ENCODE measurements at regions not wholly inside any gene's neighbourhood (a gene's known extent, or its start where the extent isn't known, plus 50 kb on each side); places are given as distances from the start of the nearest gene placed in this dataset.
A peak's percentile ranks its signal among the peaks of the same experiment; 100 is the strongest.
"Not testable (repeated sequence)": the region's sequence is repeated elsewhere in the genome, so short reads cannot be mapped to it uniquely, and the experiment has no call there.

DNA sequence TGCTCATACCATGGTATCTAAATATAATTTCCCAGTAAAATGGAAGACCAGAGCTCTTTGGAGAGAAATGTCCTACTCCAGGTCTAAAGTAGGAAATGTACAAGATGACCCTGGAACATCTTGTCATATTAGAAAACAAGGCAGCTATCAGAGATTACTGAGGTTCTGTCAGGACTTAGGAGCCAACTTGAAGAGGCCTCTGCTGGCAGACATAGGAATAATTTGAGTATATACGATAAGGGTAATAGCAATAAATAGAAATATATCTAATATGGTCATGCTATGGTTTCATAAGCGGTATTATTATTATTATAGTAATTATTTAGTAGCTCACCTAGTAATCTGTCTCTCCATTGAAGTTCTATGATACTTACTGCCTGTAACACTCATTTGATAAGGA is 224.2 kb downstream of the SOX2 start:
- 16 to 100% (median 82%) methylated on average over 1 to 2 of the region's 2 CpGs for WGBS, 10 experiments
- Histone ChIP-seq H3K4me3 (no peak overlapping the region), H3K27ac (no peak overlapping the region), H3K4me1 (replicated peaks in 1 of 2) (peaks cover 0 to 2% of the 10 kb centered on the region in 2 donors)
- in situ Hi-C loops (cut with MboI; ENCODE audit: low pct_unique_long_range_greater_than_20kb in 2 of 9, low sequenced_read_pairs in 9 of 9, unreplicated experiment in 9 of 9) = no loop called here
- ATAC-seq (replicated peaks in 6 of 8) = no peak

DNA sequence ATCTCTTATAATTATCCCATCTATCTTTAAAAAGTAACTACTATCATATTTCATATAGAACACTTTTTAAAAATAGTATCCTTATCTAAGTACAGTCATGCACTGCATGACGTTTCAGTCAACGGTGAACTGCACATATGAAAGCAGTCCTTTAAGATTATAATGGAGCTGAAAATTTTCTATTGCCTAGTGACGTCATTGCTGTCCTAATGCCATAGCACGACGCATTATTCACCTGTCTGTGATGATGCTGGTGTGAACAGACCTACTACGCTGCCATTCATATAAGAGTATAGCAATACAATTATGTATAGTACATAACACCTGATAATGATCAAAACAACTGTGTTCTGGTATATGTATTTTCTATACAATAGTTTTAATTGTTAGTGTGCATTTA is 225.0 kb downstream of the SOX2 start:
- WGBS, 10 experiments = 21 to 100% (median 91%) methylated on average over 1 to 6 of the region's 6 CpGs; no CpG with 5 or more reads in 1 of the 10 experiments
- in situ Hi-C loops (cut with MboI; ENCODE audit: low pct_unique_long_range_greater_than_20kb in 2 of 9, low sequenced_read_pairs in 9 of 9, unreplicated experiment in 9 of 9) = no loop called here
- Histone ChIP-seq H3K27ac (no peak overlapping the region), H3K4me3 (no peak overlapping the region), H3K4me1 (replicated peaks in 1 of 2) (peaks cover 0 to 8% of the 10 kb centered on the region in 2 donors)
- ATAC-seq (replicated peaks in 6 of 8) = no peak

DNA sequence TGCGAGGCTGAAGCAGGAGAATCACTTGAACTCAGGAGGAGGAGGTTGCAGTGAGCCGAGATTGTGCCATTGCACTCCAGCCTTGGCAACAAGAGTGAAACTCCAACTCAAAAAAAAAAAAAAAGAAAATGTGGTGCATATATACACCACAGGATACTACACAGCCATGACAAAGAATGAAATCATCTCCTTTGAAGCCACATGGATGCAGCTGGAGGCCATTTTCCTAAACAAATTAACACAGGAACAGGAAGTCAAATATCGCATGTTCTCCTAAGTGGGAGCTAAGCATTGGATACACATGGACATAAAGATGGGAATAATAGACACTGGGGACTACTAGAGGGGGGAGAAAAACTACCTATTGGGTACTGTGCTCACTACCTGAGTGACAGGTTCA is 226.9 kb downstream of the SOX2 start:
- H3K4me1 ChIP-seq (replicated peaks in 1 of 2); in situ Hi-C loops (cut with MboI; ENCODE audit: low pct_unique_long_range_greater_than_20kb in 2 of 9, low sequenced_read_pairs in 9 of 9, unreplicated experiment in 9 of 9); ATAC-seq (replicated peaks in 6 of 8); H3K4me3 ChIP-seq; H3K27ac ChIP-seq: not testable (repeated sequence)
- 17 to 100% (median 88%) methylated on average over 1 to 3 of the region's 3 CpGs; no CpG with 5 or more reads in 6 of the 10 experiments for WGBS, 10 experiments

DNA sequence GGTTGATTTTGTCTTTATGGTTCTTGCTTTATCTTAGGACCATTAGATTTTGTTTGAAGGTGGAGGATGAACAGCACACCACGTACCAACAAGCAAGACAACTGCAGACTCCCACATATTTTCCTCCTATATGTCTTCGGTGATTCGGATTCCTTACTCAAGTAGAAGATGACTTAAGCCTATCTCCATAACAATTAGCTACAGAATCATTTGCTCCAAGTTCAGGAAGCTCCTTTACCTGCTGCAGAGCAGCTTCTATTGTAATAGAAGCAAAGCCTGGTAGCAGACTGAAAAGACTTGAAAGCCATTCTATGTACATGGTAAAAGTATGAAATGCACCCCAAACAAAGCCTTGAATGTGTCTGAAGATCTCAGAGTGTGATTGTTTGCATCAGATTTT is 229.0 kb downstream of the SOX2 start:
- ATAC-seq (replicated peaks in 6 of 8) = no peak
- no peak overlapping the region for H3K4me3 ChIP-seq
- in situ Hi-C loops (cut with MboI; ENCODE audit: low pct_unique_long_range_greater_than_20kb in 2 of 9, low sequenced_read_pairs in 9 of 9, unreplicated experiment in 9 of 9) = no loop called here
- peaks cover 0 to 8% of the 10 kb centered on the region in 2 donors for H3K4me1 ChIP-seq (replicated peaks in 1 of 2)
- no peak overlapping the region for H3K27ac ChIP-seq
- WGBS, 10 experiments = 20 to 49% (median 44%) methylated on average over 2 to 3 of the region's 3 CpGs; no CpG with 5 or more reads in 4 of the 10 experiments

- peaks cover 0 to 8% of the 10 kb centered on the region in 2 donors for H3K4me1 ChIP-seq (replicated peaks in 1 of 2)
- in situ Hi-C loops (cut with MboI; ENCODE audit: low pct_unique_long_range_greater_than_20kb in 2 of 9, low sequenced_read_pairs in 9 of 9, unreplicated experiment in 9 of 9) = no loop called here
- no peak overlapping the region for H3K4me3 ChIP-seq
- H3K27ac ChIP-seq = no peak overlapping the region
- WGBS, 10 experiments = 0 to 37% (median 19%) methylated on average over 1 to 5 of the region's 5 CpGs; no CpG with 5 or more reads in 3 of the 10 experiments
- peak in 1 of 8 experiments; percentile 72 for ATAC-seq (replicated peaks in 6 of 8)
These were observed 229.5 kb downstream of the SOX2 start for GRCh38 chr3:181941250-181941649.

GRCh38 chr3:181943285-181943684 is 231.6 kb downstream of the SOX2 start:
- Histone ChIP-seq H3K4me3 (no peak overlapping the region), H3K4me1 (replicated peaks in 1 of 2) (peaks cover 0 to 8% of the 10 kb centered on the region in 2 donors), H3K27ac (no peak overlapping the region)
- 0 to 80% (median 31%) methylated on average over 1 to 6 of the region's 6 CpGs; no CpG with 5 or more reads in 2 of the 10 experiments for WGBS, 10 experiments
- no peak for ATAC-seq (replicated peaks in 6 of 8)
- in situ Hi-C loops (cut with MboI; ENCODE audit: low pct_unique_long_range_greater_than_20kb in 2 of 9, low sequenced_read_pairs in 9 of 9, unreplicated experiment in 9 of 9) = no loop called here

DNA sequence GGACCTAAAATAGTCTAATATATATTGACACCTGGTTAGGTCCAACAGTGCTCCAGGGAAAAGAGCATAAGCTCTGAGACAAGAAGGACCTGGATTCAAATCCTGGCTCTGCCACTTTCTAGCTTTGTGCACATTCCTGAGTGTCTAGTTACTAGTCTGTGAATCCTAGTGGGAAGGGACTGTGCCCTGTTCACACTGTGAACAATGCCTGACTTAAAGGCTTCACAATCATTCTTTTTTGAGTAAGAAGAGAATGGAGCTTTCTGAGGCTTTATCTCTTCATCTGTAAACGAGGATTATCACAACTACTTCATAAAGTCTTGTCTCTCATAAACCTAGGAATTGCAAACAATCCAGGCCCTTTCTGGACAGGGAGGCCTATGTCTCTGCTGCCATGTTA is 235.9 kb downstream of the SOX2 start:
- Histone ChIP-seq H3K27ac (no peak overlapping the region), H3K4me1 (replicated peaks in 1 of 2) (peaks cover 0 to 3% of the 10 kb centered on the region in 2 donors), H3K4me3 (no peak overlapping the region)
- ATAC-seq (replicated peaks in 6 of 8) = no peak
- in situ Hi-C loops (cut with MboI; ENCODE audit: low pct_unique_long_range_greater_than_20kb in 2 of 9, low sequenced_read_pairs in 9 of 9, unreplicated experiment in 9 of 9) = no loop called here
- 0 to 89% (median 0%) methylated on average over 1 of the region's 1 CpG; no CpG with 5 or more reads in 3 of the 10 experiments for WGBS, 10 experiments

DNA sequence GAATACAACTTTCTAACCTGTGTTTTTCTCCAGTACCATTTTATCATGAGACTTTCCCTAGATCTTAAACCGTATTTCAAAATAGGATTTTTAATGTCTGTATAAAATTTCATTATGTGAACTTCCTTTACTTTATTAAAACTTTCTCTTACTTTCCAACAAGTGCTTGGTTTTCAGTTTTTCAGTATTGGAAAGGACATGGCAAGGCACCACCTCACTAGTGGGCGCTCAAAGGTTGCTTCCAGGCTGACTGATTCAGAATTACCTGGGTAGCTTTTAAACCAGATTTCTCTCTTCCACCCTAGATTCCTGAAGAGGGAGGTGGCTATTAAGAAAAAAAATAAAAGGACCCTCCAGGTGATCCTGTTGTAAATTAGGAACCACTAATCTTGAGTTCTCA is 236.6 kb downstream of the SOX2 start:
- Histone ChIP-seq H3K4me3 (no peak overlapping the region), H3K27ac (no peak overlapping the region), H3K4me1 (replicated peaks in 1 of 2) (peaks cover 0 to 3% of the 10 kb centered on the region in 2 donors)
- in situ Hi-C loops (cut with MboI; ENCODE audit: low pct_unique_long_range_greater_than_20kb in 2 of 9, low sequenced_read_pairs in 9 of 9, unreplicated experiment in 9 of 9) = no loop called here
- 4 to 100% (median 75%) methylated on average over 1 to 2 of the region's 2 CpGs for WGBS, 10 experiments
- no peak for ATAC-seq (replicated peaks in 6 of 8)

- Histone ChIP-seq H3K4me1 (replicated peaks in 1 of 2) (peaks cover 0 to 6% of the 10 kb centered on the region in 2 donors), H3K27ac (no peak overlapping the region), H3K4me3 (no peak overlapping the region)
- 0 to 100% (median 91%) methylated on average over 1 to 5 of the region's 5 CpGs; no CpG with 5 or more reads in 2 of the 10 experiments for WGBS, 10 experiments
- no peak for ATAC-seq (replicated peaks in 6 of 8)
- in situ Hi-C loops (cut with MboI; ENCODE audit: low pct_unique_long_range_greater_than_20kb in 2 of 9, low sequenced_read_pairs in 9 of 9, unreplicated experiment in 9 of 9) = no loop called here
These were observed 240.5 kb downstream of the SOX2 start for GRCh38 chr3:181952221-181952620.

DNA sequence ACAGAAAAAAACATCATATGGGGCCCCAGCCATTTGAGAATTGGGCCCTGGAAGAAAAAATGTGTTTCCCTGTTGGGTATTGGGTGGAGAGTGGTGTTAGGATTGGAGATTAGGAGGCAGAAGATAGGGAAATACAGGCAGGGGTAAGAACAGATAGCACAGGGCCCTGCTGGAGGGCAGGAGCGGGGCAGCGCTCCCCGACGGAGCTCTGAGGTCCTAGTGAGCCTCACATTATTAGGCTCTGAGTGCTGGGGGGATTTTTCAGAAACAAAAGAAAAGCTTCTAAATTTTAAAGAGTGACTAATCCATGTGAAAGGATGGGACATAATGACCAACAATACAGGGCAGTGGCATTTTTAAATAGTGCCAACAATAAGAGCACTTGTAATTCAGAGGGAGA is 241.2 kb downstream of the SOX2 start:
- in situ Hi-C loops (cut with MboI; ENCODE audit: low pct_unique_long_range_greater_than_20kb in 2 of 9, low sequenced_read_pairs in 9 of 9, unreplicated experiment in 9 of 9) = no loop called here
- no peak overlapping the region for H3K27ac ChIP-seq
- H3K4me1 ChIP-seq (replicated peaks in 1 of 2) = peaks cover 0 to 6% of the 10 kb centered on the region in 2 donors
- peak in 4 of 8 experiments; percentile 32 to 74 (median 61) for ATAC-seq (replicated peaks in 6 of 8)
- WGBS, 10 experiments = 0 to 72% (median 65%) methylated on average over 4 of the region's 4 CpGs; no CpG with 5 or more reads in 4 of the 10 experiments
- H3K4me3 ChIP-seq = no peak overlapping the region

GRCh38 chr3:181955566-181955965 is 243.8 kb downstream of the SOX2 start:
- 0 to 100% (median 86%) methylated on average over 1 to 2 of the region's 2 CpGs; no CpG with 5 or more reads in 3 of the 10 experiments for WGBS, 10 experiments
- ATAC-seq (replicated peaks in 6 of 8) = no peak

DNA sequence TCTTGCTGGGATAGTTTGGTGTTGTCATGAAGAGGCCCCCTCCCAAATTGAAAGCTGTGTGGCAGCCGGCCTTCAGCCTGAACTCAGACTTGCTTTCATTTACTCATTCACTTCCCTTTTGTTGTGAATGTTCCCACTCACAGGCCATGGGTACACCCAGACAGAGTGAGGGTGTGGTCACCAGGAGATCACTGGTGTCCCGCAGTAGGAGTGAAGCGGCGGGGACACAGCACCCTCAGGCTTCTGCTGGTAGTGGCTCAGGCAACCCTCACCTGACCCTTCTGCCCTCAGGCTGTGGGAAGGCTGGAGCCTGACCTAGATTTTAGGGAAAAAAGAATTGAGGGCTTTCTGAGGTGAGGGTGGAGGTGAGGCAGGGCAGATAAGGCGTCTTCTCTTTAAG is 244.4 kb downstream of the SOX2 start:
- H3K4me1 ChIP-seq (replicated peaks in 1 of 2) = peaks cover 0 to 2% of the 10 kb centered on the region in 2 donors
- 6 to 100% (median 87%) methylated on average over 1 to 4 of the region's 5 CpGs; no CpG with 5 or more reads in 3 of the 10 experiments for WGBS, 10 experiments
- H3K4me3 ChIP-seq = no peak overlapping the region
- no peak for ATAC-seq (replicated peaks in 6 of 8)
- H3K27ac ChIP-seq = no peak overlapping the region
- in situ Hi-C loops (cut with MboI; ENCODE audit: low pct_unique_long_range_greater_than_20kb in 2 of 9, low sequenced_read_pairs in 9 of 9, unreplicated experiment in 9 of 9) = no loop called here

More at GRCh38 chr3:181955566-181955965, 243.8 kb downstream of the SOX2 start:
- in situ Hi-C loops (cut with MboI; ENCODE audit: low pct_unique_long_range_greater_than_20kb in 2 of 9, low sequenced_read_pairs in 9 of 9, unreplicated experiment in 9 of 9) = no loop called here
- H3K4me3 ChIP-seq = no peak overlapping the region
- no peak overlapping the region for H3K27ac ChIP-seq
- peaks cover 0 to 2% of the 10 kb centered on the region in 2 donors for H3K4me1 ChIP-seq (replicated peaks in 1 of 2)

DNA sequence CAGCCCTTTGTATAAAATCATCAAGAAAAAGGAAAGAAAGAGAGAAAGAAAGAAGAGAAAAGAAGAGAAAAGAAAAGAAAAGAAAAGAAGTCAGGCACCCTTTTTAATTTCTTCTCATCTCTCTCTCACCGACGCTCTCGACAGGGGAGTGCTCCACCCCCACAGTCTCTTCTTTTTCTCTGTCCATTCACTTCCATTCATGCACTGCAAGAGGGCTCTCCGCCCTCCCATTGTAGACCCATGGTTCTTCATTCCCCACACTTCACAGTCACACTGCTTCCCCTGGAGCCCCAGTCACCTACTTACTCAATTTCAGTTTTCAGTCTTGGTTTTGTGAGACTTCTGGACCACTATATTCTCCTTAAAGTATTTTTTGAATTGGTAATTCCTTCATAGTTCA is 254.7 kb downstream of the SOX2 start:
- H3K27ac ChIP-seq = no peak overlapping the region
- peak in 5 of 8 experiments; percentile 63 to 73 (median 67) for ATAC-seq (replicated peaks in 6 of 8)

DNA sequence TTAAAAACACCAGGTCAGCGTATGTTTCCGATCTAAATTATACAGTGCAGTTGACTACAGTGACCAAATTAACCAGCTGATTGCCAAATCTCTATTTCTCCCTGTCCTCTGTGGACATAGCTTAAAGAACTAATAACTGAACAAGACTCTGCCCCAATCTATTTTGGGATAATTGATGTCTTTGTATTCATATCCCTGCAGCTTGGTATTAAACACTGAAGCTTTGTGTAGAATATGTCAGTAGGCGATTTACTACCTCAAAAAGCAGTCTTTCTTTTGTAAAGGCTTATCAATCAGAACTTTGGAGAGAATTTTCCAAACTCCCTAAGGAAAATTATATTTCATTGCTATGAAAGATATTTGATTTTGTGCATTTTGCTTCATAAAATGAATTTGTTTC is 258.2 kb downstream of the SOX2 start:
- no peak overlapping the region for H3K4me3 ChIP-seq
- peaks cover 8% of the 10 kb centered on the region in 2 donors for H3K4me1 ChIP-seq (replicated peaks in 1 of 2)
- no peak for ATAC-seq (replicated peaks in 6 of 8)
- 13 to 100% (median 94%) methylated on average over 1 to 3 of the region's 3 CpGs for WGBS, 10 experiments
- in situ Hi-C loops (cut with MboI; ENCODE audit: low pct_unique_long_range_greater_than_20kb in 2 of 9, low sequenced_read_pairs in 9 of 9, unreplicated experiment in 9 of 9) = no loop called here
- no peak overlapping the region for H3K27ac ChIP-seq

More for the DNA sequence above, 254.7 kb downstream of the SOX2 start:
- in situ Hi-C loops (cut with MboI; ENCODE audit: low pct_unique_long_range_greater_than_20kb in 2 of 9, low sequenced_read_pairs in 9 of 9, unreplicated experiment in 9 of 9) = no loop called here
- WGBS, 10 experiments = 0 to 63% (median 14%) methylated on average over 1 to 4 of the region's 4 CpGs; no CpG with 5 or more reads in 1 of the 10 experiments
- H3K4me1 ChIP-seq (replicated peaks in 1 of 2) = peaks cover 8% of the 10 kb centered on the region in 2 donors
- no peak overlapping the region for H3K4me3 ChIP-seq

Data from motor neuron (in vitro differentiated cells).